ENCODE measurements at regions not wholly inside any gene's neighbourhood (a gene's known extent, or its start where the extent isn't known, plus 50 kb on each side); places are given as distances from the start of the nearest gene placed in this dataset.

DNA sequence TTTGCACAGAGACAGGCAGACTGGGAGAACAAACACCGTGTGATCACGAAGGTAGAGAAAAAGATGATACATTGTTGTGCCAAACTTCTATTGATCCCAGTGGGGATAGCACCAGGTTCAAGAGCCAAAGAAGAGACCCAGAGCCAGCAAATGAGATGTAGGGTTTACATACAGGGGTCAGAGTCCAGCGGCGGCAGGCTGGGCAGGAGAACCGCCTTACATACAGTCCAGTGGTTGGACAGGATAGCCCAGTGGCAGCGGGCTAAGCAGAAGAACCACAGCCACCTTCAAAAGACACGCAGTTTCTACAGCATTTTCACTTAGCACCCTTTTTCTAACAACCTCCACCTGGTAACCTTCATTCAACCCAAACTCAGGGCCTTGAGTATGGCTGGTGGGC is 932.8 kb downstream of the SLC4A3 start:
- no peak overlapping the region for H3K4me3 ChIP-seq (ENCODE audit: insufficient read depth, low read length)
- no peaks in the 10 kb centered on the region for H3K4me1 ChIP-seq (ENCODE audit: insufficient read depth, low read length)
- no peak for DNase-seq (ENCODE audit: insufficient read length, low spot score, missing footprints)
- H3K27me3 ChIP-seq (ENCODE audit: insufficient read depth, low read length): no peaks in the 10 kb centered on the region
- no peaks in the 10 kb centered on the region for H3K9me3 ChIP-seq (ENCODE audit: low read depth, low read length)
- no peak overlapping the region for H3K4me2 ChIP-seq (ENCODE audit: insufficient read depth, low read length)
- no peaks in the 10 kb centered on the region for H4K20me1 ChIP-seq (ENCODE audit: insufficient read depth, low read length)
- TF ChIP-seq, protein P1, sequence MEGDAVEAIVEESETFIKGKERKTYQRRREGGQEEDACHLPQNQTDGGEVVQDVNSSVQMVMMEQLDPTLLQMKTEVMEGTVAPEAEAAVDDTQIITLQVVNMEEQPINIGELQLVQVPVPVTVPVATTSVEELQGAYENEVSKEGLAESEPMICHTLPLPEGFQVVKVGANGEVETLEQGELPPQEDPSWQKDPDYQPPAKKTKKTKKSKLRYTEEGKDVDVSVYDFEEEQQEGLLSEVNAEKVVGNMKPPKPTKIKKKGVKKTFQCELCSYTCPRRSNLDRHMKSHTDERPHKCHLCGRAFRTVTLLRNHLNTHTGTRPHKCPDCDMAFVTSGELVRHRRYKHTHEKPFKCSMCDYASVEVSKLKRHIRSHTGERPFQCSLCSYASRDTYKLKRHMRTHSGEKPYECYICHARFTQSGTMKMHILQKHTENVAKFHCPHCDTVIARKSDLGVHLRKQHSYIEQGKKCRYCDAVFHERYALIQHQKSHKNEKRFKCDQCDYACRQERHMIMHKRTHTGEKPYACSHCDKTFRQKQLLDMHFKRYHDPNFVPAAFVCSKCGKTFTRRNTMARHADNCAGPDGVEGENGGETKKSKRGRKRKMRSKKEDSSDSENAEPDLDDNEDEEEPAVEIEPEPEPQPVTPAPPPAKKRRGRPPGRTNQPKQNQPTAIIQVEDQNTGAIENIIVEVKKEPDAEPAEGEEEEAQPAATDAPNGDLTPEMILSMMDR (IDR thresholded peaks at IDR 0.05; ENCODE audit: extremely low read depth, low read depth, low read length): no peak
- H3K79me2 ChIP-seq (ENCODE audit: insufficient read depth, low read length): no peaks in the 10 kb centered on the region
- no peak overlapping the region for H2AFZ ChIP-seq (ENCODE audit: low read length)
- no peak overlapping the region for H3K27ac ChIP-seq (ENCODE audit: low read depth, low read length)
- H3K36me3 ChIP-seq (ENCODE audit: insufficient read depth, low read length): no peaks in the 10 kb centered on the region

DNA sequence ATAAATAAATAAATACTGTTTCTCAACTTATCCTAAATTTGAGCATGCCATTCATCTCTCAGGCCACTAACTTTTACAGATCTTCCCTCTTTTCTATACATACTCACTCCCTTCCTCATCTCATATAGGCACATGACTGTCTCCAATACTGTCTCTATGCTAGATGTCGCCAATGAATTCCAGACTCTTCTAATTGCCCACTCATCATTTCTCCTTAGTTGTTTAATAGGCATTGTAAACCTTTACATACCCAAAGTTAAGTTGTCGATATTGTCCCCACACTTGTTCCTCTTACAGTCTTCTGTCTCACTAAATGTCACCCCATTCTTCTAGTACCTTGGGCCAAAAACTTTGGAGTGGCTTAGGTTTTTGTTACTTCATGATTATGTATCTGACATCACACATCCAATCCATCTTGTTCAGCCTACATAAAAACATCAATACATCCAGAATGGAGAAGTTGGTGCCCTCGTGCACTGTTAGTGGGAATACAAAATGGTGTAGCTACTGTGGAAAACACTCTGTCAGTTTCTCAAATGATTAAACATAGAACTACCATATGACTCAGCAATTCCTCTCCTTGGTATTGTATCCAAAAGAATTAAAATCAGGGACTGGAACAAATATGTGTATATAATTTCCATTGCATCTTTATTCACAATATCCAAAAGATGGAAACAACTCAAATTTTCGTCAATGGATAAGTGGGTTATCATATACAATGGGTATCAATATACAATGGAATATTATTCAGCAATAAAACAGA is 935.1 kb downstream of the SLC4A3 start:
- Histone ChIP-seq H3K27me3 (ENCODE audit: insufficient read depth, low read length) (no peaks in the 10 kb centered on the region), H3K79me2 (ENCODE audit: insufficient read depth, low read length) (no peaks in the 10 kb centered on the region), H3K9me3 (ENCODE audit: low read depth, low read length) (no peaks in the 10 kb centered on the region), H3K4me1 (ENCODE audit: insufficient read depth, low read length) (no peaks in the 10 kb centered on the region), H3K4me2 (ENCODE audit: insufficient read depth, low read length) (no peak overlapping the region), H3K4me3 (ENCODE audit: insufficient read depth, low read length) (no peak overlapping the region), H2AFZ (ENCODE audit: low read length) (no peak overlapping the region), H3K36me3 (ENCODE audit: insufficient read depth, low read length) (no peaks in the 10 kb centered on the region), H4K20me1 (ENCODE audit: insufficient read depth, low read length) (no peaks in the 10 kb centered on the region), H3K27ac (ENCODE audit: low read depth, low read length) (no peak overlapping the region)
- no peak for DNase-seq (ENCODE audit: insufficient read length, low spot score, missing footprints)
- TF ChIP-seq, protein P1 (IDR thresholded peaks at IDR 0.05; ENCODE audit: extremely low read depth, low read depth, low read length): no peak

DNA sequence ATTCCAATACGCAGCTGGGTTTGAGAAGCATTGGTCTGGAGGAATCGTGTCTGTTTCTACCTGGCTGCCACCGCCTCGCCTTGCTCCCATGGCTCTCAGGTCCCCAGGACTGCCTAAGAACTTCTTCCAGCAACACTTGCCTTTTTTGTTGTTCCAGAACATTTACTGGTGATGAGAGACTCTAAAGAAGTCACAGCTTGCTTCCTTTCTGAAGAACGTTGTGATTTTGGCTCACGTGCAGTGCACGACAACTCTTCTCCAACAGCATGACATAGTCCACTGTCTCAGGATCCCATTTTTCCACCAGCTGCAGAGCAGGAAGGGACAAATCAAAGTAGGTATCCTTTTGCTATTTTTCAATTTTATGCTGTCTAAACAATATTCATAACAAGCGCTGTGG is 940.9 kb downstream of the SLC4A3 start:
- H3K4me2 ChIP-seq (ENCODE audit: insufficient read depth, low read length): no peak overlapping the region
- H3K27me3 ChIP-seq (ENCODE audit: insufficient read depth, low read length): no peaks in the 10 kb centered on the region
- TF ChIP-seq, protein P1 (IDR thresholded peaks at IDR 0.05; ENCODE audit: extremely low read depth, low read depth, low read length): no peak
- no peaks in the 10 kb centered on the region for H3K9me3 ChIP-seq (ENCODE audit: low read depth, low read length)
- H3K27ac ChIP-seq (ENCODE audit: low read depth, low read length): no peak overlapping the region
- no peak for DNase-seq (ENCODE audit: insufficient read length, low spot score, missing footprints)
- H3K4me1 ChIP-seq (ENCODE audit: insufficient read depth, low read length): no peaks in the 10 kb centered on the region
- H2AFZ ChIP-seq (ENCODE audit: low read length): no peak overlapping the region
- H3K4me3 ChIP-seq (ENCODE audit: insufficient read depth, low read length): no peak overlapping the region
- no peaks in the 10 kb centered on the region for H3K79me2 ChIP-seq (ENCODE audit: insufficient read depth, low read length)
- H3K36me3 ChIP-seq (ENCODE audit: insufficient read depth, low read length): no peaks in the 10 kb centered on the region
- no peaks in the 10 kb centered on the region for H4K20me1 ChIP-seq (ENCODE audit: insufficient read depth, low read length)

- H3K36me3 ChIP-seq (ENCODE audit: insufficient read depth, low read length): no peaks in the 10 kb centered on the region
- TF ChIP-seq, protein P1 (IDR thresholded peaks at IDR 0.05; ENCODE audit: extremely low read depth, low read depth, low read length): no peak
- H3K4me1 ChIP-seq (ENCODE audit: insufficient read depth, low read length): no peaks in the 10 kb centered on the region
- no peaks in the 10 kb centered on the region for H4K20me1 ChIP-seq (ENCODE audit: insufficient read depth, low read length)
- no peak overlapping the region for H3K4me2 ChIP-seq (ENCODE audit: insufficient read depth, low read length)
- H3K9me3 ChIP-seq (ENCODE audit: low read depth, low read length): no peaks in the 10 kb centered on the region
- H3K27me3 ChIP-seq (ENCODE audit: insufficient read depth, low read length): no peaks in the 10 kb centered on the region
- H3K4me3 ChIP-seq (ENCODE audit: insufficient read depth, low read length): no peak overlapping the region
- peak; percentile 15 for DNase-seq (ENCODE audit: insufficient read length, low spot score, missing footprints)
- H2AFZ ChIP-seq (ENCODE audit: low read length): no peak overlapping the region
- H3K79me2 ChIP-seq (ENCODE audit: insufficient read depth, low read length): no peaks in the 10 kb centered on the region
- no peak overlapping the region for H3K27ac ChIP-seq (ENCODE audit: low read depth, low read length)
Observed at GRCh38 chr2:220569112-220569897, 941.9 kb downstream of the SLC4A3 start.
